ENCODE measurements at regions not wholly inside any gene's neighbourhood (a gene's known extent, or its start where the extent isn't known, plus 50 kb on each side); places are given as distances from the start of the nearest gene placed in this dataset.

DNA sequence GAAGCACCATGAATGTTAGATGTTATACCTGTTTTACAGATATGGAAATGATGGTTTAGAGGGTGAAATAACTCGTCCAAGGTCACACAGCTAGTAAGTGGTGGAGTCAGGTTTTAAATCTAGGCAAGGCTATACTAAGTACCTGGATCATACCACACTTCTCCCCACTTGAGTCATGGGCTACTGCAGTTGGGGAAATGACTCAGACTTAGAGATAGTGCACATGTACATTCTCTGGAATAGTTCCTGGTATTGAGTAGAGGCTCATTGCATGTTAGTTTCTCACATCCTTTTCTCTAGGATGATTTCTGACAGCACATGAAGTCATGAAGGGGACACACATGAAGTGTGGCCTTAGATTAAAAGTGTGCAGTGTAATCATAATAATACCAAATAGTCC is 76.2 kb upstream of the TNFSF11 start:
- ChIA-PET POLR2A (no interaction called here), CTCF (no interaction called here)
- Histone ChIP-seq H3K9me3 (ENCODE audit: low read length) (no peaks in the 10 kb centered on the region), H3K27ac (ENCODE audit: low read depth, low read length) (no peak overlapping the region), H3K4me3 (ENCODE audit: low read length) (no peak overlapping the region), H3K27me3 (ENCODE audit: insufficient read depth, low read length, poor library complexity, severe bottlenecking) (no peaks in the 10 kb centered on the region), H3K4me1 (ENCODE audit: insufficient read depth, low read length) (no peaks in the 10 kb centered on the region), H3K36me3 (ENCODE audit: insufficient read depth, low read length) (no peaks in the 10 kb centered on the region)
- no peak for DNase-seq
- peaks cover 0 to 3% of the 10 kb centered on the region in 2 donors for H3K27me3 Mint-ChIP-seq
- no peak overlapping the region for H3K4me3 Mint-ChIP-seq
- H3K9me3 Mint-ChIP-seq = peaks cover 0 to 2% (median 0%) of the 10 kb centered on the region in 5 donors
- peaks cover 12 to 29% (median 26%) of the 10 kb centered on the region in 3 donors for H3K4me1 Mint-ChIP-seq
- H3K36me3 Mint-ChIP-seq = no peaks in the 10 kb centered on the region
- H3K27ac Mint-ChIP-seq = no peak overlapping the region

DNA sequence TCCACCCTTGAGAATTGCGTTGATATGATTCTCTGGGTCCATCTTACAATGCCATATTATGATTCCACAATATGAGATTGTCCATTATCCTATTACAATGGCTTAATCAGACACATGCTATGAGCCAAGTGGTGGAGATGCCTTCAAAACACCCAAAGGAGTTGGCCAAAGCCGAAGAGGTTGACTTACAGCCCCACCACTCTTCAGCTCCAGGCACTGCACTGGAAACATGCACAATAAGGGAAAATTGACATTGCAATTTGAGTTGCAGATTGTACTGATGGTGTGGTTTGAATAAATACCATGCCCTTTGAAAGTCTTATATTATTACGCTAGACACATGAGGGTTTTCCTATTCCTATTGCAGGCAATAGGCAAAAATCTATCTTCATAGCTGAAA is 75.4 kb upstream of the TNFSF11 start:
- H3K4me3 ChIP-seq (ENCODE audit: low read length) = no peak overlapping the region
- ChIA-PET CTCF (no interaction called here), POLR2A (no interaction called here)
- DNase-seq = no peak
- Mint-ChIP-seq H3K36me3 (no peaks in the 10 kb centered on the region), H3K27me3 (peaks cover 0 to 3% of the 10 kb centered on the region in 2 donors), H3K4me3 (no peak overlapping the region), H3K9me3 (peaks cover 0 to 2% (median 0%) of the 10 kb centered on the region in 5 donors), H3K4me1 (peaks cover 12 to 28% (median 24%) of the 10 kb centered on the region in 3 donors), H3K27ac (no peak overlapping the region)
- no peaks in the 10 kb centered on the region for H3K4me1 ChIP-seq (ENCODE audit: insufficient read depth, low read length)
- H3K9me3 ChIP-seq (ENCODE audit: low read length) = no peaks in the 10 kb centered on the region
- H3K27me3 ChIP-seq (ENCODE audit: insufficient read depth, low read length, poor library complexity, severe bottlenecking) = no peaks in the 10 kb centered on the region
- no peak overlapping the region for H3K27ac ChIP-seq (ENCODE audit: low read depth, low read length)
- no peaks in the 10 kb centered on the region for H3K36me3 ChIP-seq (ENCODE audit: insufficient read depth, low read length)
